Panc1 (cell line): ENCODE measurements at regions not wholly inside any gene's neighbourhood (a gene's known extent, or its start where the extent isn't known, plus 50 kb on each side); places are given as distances from the start of the nearest gene placed in this dataset.

Experiments used
- ATAC-seq: fragments of 200-7000 bp; cut with Tn5 transposase; 2 replicates; pipeline ENCODE4 v1.9.1; 2020; ENCODE audit warnings: mild to moderate bottlenecking, moderate library complexity
- BruUV-seq: library from RNA; stranded (reverse); fragments of 400-500 nt; replicated peaks from 2 replicates; lab custom pipeline; 2021; lab: Mats Ljungman, UMichigan
- CTCF ChIA-PET: fragments of 300-600 bp; sonication (Branson Sonifier 250); formaldehyde crosslinking; loops from one replicate; lab custom pipeline; 2022; ENCODE audit warnings: antibody characterized with exemption; lab: Charles Lee
- POLR2A ChIA-PET: fragments of 300-600 bp; sonication (Branson Sonifier 250); formaldehyde crosslinking; loops from one replicate; lab custom pipeline; 2022; ENCODE audit warnings: antibody characterized with exemption; lab: Charles Lee
- DNase-seq: peaks from one replicate; pipeline ENCODE4 v3.0.0-alpha.2; 2010; ENCODE audit warnings: low read depth, low spot score
- H3K27ac ChIP-seq: 2 replicates; pipeline ENCODE4 v1.5.1; 2011; ENCODE audit warnings: mild to moderate bottlenecking, low read length, inconsistent platforms
- H3K27me3 ChIP-seq: fragments of 200-500 bp; sonication (Bioruptor generic); 2 replicates; pipeline ENCODE4 v1.6.0; 2014; ENCODE audit warnings: low read length, inconsistent platforms; ENCODE audit not compliant: control insufficient read depth, insufficient read depth
- H3K36me3 ChIP-seq: fragments of 200-500 bp; sonication (Bioruptor generic); 2 replicates; pipeline ENCODE4 v1.5.1; 2014; ENCODE audit warnings: inconsistent platforms, mild to moderate bottlenecking, low read length, moderate library complexity; ENCODE audit not compliant: control insufficient read depth, insufficient read depth
- H3K4me1 ChIP-seq: 2 replicates; pipeline ENCODE4 v1.5.1; 2011; ENCODE audit warnings: inconsistent platforms, mild to moderate bottlenecking, low read length, moderate library complexity; ENCODE audit not compliant: control insufficient read depth, insufficient read depth
- H3K4me3 ChIP-seq, 2 experiments: 2 replicates each; pipeline ENCODE4 v1.5.1; 2011 to 2012; ENCODE audit warnings: low read depth in 2 of 2, low read length in 2 of 2, mild to moderate bottlenecking in 2 of 2, inconsistent platforms in 1 of 2, moderate library complexity in 1 of 2
- H3K9me3 ChIP-seq: fragments of 200-500 bp; sonication (Bioruptor generic); 2 replicates; pipeline ENCODE4 v1.5.1; 2014; ENCODE audit warnings: low read depth, mild to moderate bottlenecking, inconsistent platforms, low read length, moderate library complexity; ENCODE audit not compliant: control insufficient read depth, insufficient read depth
- POLR2AphosphoS5 ChIP-seq: IDR thresholded peaks from 2 replicates; pipeline ENCODE4 v1.6.1; 2012; ENCODE audit warnings: mild to moderate bottlenecking, low read depth, low read length, moderate library complexity
- SIN3A ChIP-seq: IDR thresholded peaks from 2 replicates; pipeline ENCODE4 v1.6.1; 2012; ENCODE audit warnings: low read depth, mild to moderate bottlenecking, low read length, moderate library complexity, borderline replicate concordance; ENCODE audit not compliant: insufficient read depth
- TCF7L2 ChIP-seq: IDR thresholded peaks from 2 replicates; pipeline ENCODE4 v1.6.1; 2011; ENCODE audit warnings: mild to moderate bottlenecking, low read depth, low read length, inconsistent platforms
- in situ Hi-C: cut with HindIII; loops from 2 replicates; pipeline ENCODE4 v1.10.0; 2016; ENCODE audit warnings: low sequenced_read_pairs, low pct_unique_long_range_greater_than_20kb
- intact Hi-C: fragments of 100-400 bp; cut with micrococcal nuclease; formaldehyde crosslinking; loops from one replicate; pipeline ENCODE4 v1.10.0; 2022; ENCODE audit not compliant: unreplicated experiment
- TF ChIP-seq, protein P1 (sequence below): fragments of 450-650 bp; IDR thresholded peaks from 2 replicates; pipeline ENCODE4 v1.5.1; 2017; ENCODE audit warnings: mild to moderate bottlenecking
- TF ChIP-seq, protein P2 (sequence below), 2 experiments: IDR thresholded peaks; 2 replicates each; pipeline ENCODE4 v1.6.1; 2011 to 2012; ENCODE audit warnings: low read depth in 2 of 2, control low read depth in 1 of 2, low read length in 1 of 2, mild to moderate bottlenecking in 1 of 2, moderate library complexity in 1 of 2; ENCODE audit not compliant: insufficient read depth in 1 of 2

DNA sequence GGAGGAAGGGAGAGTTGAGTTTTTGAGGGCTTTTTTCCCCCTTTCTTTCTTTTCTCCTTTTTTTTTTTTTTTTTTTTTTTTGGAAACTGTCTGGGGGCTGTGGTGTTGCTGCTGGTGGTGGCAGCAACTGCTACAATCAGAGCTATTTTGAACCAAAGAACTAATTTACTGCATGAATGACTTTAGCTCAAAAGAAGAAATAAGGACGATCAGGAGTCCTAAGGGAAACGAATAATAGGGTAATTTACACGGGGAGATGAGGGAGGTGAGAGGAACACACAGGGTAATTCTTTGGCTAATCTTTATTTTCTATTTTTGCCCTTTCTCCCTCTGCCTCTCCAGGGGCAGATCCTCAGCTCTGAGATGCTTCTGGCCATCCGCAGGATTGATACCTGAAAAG lies 119.8 kb downstream of the TMEM132E start:
- H3K36me3 ChIP-seq, result no peaks in the 10 kb centered on the region
- no peak overlapping the region for H3K4me3 ChIP-seq
- DNase-seq (no peak), ATAC-seq (no peak)
- intact Hi-C loops (no loop called here), in situ Hi-C loops (no loop called here)
- H3K27ac ChIP-seq, result no peak overlapping the region
- no peaks in the 10 kb centered on the region for H3K4me1 ChIP-seq
- POLR2A ChIA-PET, result no interaction called here
- peaks cover 12% of the 10 kb centered on the region for H3K27me3 ChIP-seq
- CTCF ChIA-PET, result no interaction called here
- no TSS peak for BruUV-seq
- TF ChIP-seq POLR2AphosphoS5 (no peak), SIN3A (no peak), TCF7L2 (no peak)
- TF ChIP-seq, protein P1, sequence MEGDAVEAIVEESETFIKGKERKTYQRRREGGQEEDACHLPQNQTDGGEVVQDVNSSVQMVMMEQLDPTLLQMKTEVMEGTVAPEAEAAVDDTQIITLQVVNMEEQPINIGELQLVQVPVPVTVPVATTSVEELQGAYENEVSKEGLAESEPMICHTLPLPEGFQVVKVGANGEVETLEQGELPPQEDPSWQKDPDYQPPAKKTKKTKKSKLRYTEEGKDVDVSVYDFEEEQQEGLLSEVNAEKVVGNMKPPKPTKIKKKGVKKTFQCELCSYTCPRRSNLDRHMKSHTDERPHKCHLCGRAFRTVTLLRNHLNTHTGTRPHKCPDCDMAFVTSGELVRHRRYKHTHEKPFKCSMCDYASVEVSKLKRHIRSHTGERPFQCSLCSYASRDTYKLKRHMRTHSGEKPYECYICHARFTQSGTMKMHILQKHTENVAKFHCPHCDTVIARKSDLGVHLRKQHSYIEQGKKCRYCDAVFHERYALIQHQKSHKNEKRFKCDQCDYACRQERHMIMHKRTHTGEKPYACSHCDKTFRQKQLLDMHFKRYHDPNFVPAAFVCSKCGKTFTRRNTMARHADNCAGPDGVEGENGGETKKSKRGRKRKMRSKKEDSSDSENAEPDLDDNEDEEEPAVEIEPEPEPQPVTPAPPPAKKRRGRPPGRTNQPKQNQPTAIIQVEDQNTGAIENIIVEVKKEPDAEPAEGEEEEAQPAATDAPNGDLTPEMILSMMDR, result no peak
- TF ChIP-seq, protein P2, sequence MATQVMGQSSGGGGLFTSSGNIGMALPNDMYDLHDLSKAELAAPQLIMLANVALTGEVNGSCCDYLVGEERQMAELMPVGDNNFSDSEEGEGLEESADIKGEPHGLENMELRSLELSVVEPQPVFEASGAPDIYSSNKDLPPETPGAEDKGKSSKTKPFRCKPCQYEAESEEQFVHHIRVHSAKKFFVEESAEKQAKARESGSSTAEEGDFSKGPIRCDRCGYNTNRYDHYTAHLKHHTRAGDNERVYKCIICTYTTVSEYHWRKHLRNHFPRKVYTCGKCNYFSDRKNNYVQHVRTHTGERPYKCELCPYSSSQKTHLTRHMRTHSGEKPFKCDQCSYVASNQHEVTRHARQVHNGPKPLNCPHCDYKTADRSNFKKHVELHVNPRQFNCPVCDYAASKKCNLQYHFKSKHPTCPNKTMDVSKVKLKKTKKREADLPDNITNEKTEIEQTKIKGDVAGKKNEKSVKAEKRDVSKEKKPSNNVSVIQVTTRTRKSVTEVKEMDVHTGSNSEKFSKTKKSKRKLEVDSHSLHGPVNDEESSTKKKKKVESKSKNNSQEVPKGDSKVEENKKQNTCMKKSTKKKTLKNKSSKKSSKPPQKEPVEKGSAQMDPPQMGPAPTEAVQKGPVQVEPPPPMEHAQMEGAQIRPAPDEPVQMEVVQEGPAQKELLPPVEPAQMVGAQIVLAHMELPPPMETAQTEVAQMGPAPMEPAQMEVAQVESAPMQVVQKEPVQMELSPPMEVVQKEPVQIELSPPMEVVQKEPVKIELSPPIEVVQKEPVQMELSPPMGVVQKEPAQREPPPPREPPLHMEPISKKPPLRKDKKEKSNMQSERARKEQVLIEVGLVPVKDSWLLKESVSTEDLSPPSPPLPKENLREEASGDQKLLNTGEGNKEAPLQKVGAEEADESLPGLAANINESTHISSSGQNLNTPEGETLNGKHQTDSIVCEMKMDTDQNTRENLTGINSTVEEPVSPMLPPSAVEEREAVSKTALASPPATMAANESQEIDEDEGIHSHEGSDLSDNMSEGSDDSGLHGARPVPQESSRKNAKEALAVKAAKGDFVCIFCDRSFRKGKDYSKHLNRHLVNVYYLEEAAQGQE (IDR thresholded peaks at IDR 0.05; ENCODE audit: insufficient read depth in 1 of 2, low read depth in 2 of 2, low read length in 1 of 2), result no peak
- H3K9me3 ChIP-seq, result no peaks in the 10 kb centered on the region

DNA sequence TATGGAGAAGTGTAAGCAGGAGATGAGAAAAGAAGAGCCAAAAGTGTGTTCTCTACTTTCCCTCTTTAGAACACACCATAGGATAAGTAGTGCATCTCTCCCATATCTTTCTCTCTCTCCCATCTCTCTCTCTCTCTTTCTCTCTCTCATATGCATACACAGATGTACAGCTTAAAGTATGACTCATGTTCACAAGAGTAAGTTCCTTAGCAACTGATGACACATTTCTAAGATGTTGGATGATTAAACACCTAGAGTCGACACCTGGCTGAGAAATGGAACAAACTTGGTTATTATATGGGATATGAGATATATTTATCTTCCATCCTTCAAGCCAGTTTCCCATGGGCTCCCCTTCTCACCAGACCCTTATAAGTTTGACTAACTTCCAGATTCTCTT lies 113.5 kb downstream of the TMEM132E start:
- peaks cover 12% of the 10 kb centered on the region for H3K27me3 ChIP-seq
- no peak overlapping the region for H3K4me3 ChIP-seq
- POLR2A ChIA-PET, result interaction anchor here (0.6 kb wide), 1 partner anchor 38 kb away, joined by 3 read pairs; no protein-coding TSS in a partner anchor
- BruUV-seq, result no TSS peak
- in situ Hi-C loops, result no loop called here
- ATAC-seq, result no peak
- TF ChIP-seq, protein P1, result no peak
- TF ChIP-seq TCF7L2, result no peak
- TF ChIP-seq, protein P2 (IDR thresholded peaks at IDR 0.05; ENCODE audit: insufficient read depth in 1 of 2, low read depth in 2 of 2, low read length in 1 of 2), result no peak
- no peak for TF ChIP-seq POLR2AphosphoS5
- no peak for TF ChIP-seq SIN3A
- H3K4me1 ChIP-seq, result no peaks in the 10 kb centered on the region
- H3K27ac ChIP-seq, result no peak overlapping the region
- H3K9me3 ChIP-seq, result no peaks in the 10 kb centered on the region
- H3K36me3 ChIP-seq, result no peaks in the 10 kb centered on the region
- no peak for DNase-seq
- CTCF ChIA-PET, result no interaction called here
- intact Hi-C loops, result no loop called here
